OCI-M2 (cell line): ENCODE measurements at regions not wholly inside any gene's neighbourhood (a gene's known extent, or its start where the extent isn't known, plus 50 kb on each side); places are given as distances from the start of the nearest gene placed in this dataset.

Source experiments
- DNase-seq: peaks from one replicate; lab custom pipeline; 2025; ENCODE audit not compliant: unreplicated experiment; lab: John Stamatoyannopoulos, UW

GRCh38 chr6:8525370-8525769 lies 90.0 kb upstream of the SLC35B3 start:
- DNase-seq, result no peak

DNA sequence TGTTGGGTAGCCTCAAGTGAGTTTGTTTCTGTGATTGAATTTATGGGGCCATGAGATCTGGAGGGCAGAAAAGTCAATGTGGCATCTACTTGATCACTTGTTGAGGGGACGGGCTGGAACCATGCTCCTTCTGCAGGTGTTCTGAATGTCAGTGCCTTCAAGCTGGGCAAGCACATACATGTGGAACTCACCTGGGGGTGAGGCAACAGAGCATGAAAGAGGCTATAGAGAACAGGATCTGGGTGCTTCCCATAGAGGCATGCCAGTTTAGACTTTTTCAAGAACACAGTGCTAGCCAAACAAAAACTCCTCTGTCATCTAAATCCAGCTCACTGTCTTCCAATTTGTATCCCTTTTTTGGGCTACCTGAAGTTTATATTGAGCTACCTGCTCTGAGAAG lies 77.8 kb upstream of the SLC35B3 start:
- DNase-seq, result no peak

DNA sequence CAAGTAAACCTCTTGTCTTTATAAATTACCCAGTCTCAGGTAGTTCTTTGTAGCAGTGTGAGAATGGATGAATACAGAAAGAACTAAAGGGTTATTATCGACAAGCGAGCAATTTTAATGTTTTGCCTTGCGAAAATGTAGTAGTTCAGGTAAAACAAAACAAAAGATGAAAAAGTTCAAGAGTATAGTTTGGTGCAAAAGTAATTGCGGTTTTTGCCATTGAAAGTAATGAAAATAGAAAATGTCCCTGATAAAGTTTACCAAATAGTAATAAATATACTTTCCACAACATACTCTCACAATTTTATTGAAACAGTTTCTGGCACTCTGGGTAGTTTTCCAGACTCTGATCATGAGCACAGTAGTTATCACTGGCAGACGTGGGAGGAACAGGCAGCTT lies 71.9 kb upstream of the SLC35B3 start:
- DNase-seq, result no peak

DNA sequence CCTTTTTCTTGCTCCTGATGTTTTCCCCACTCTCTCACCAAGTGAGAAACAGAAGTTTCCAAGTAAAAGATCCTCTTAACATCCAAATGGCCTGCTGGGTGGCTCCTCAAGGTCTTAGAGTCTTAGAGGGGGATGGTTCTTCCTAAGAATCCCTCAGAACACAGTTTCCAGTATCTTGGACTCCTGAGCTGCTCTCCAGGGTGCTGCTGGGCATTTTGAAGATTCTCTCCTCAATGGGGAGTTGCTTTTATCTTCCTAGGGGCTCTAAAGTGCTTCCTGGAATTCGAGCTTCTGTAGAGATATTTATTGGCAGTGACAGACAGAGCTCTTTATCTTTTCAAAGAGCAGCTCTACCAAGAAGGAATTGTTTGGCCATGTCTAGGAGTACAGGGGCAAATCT lies 70.8 kb upstream of the SLC35B3 start:
- no peak for DNase-seq

- no peak for DNase-seq
Observed at GRCh38 chr6:8499540-8499939, 64.2 kb upstream of the SLC35B3 start.

- DNase-seq, result no peak
Observed at GRCh38 chr6:8494730-8495129, 59.4 kb upstream of the SLC35B3 start.

DNA sequence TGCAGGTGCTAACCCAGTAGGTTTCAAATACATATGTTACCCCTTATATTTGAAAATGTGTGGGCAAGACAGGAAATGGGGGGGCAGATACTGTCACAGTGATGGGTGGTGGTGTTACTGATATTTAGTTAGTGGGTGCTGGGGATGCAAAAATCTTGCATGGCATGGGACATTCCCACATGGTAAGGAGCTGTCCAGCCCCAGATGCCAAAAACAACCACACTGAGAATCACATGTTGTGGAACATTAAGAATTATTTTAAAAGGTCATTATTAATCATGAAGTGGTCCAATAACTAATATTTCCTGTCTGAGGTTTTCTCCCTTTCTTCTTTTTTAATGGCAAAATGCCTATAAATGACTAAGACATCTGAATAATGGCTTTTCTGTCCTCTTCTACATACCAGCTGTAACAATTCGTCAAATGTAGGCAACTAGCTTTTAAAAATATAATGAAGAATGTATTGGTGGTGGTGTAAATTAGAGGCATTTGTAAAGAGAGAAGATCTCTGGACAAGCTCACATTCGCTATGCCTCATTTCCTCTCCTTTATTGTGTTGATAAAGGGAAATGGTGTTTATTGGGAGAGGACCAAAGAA lies 57.3 kb upstream of the SLC35B3 start:
- no peak for DNase-seq
